ENCODE measurements at regions not wholly inside any gene's neighbourhood (a gene's known extent, or its start where the extent isn't known, plus 50 kb on each side); places are given as distances from the start of the nearest gene placed in this dataset.

DNA sequence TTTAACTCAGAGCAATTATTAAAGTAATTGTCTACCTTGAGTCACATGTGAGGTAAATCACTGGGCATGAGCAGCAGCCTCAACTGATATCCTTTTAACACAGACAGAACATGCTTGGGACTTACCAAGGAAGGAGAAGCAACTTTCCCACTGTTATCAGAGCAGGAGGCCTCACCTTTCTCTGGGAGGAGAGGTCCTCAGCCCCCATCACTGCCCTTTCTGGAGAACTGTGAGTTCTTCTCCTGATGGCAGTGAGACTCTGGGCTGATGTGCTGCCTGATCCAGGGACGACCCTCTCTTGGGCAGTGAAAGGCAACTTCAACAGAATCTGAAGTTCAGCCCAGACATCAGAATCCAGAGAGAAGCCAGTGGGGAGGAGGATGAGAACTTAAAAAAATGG, 343.4 kb upstream of the IRX1 start:
- FAIRE-seq = no peak
- H3K4me3 ChIP-seq (ENCODE audit: low read depth, low read length) = no peak overlapping the region
- no peak for DNase-seq (ENCODE audit: low read depth)
- TF ChIP-seq, protein P1, sequence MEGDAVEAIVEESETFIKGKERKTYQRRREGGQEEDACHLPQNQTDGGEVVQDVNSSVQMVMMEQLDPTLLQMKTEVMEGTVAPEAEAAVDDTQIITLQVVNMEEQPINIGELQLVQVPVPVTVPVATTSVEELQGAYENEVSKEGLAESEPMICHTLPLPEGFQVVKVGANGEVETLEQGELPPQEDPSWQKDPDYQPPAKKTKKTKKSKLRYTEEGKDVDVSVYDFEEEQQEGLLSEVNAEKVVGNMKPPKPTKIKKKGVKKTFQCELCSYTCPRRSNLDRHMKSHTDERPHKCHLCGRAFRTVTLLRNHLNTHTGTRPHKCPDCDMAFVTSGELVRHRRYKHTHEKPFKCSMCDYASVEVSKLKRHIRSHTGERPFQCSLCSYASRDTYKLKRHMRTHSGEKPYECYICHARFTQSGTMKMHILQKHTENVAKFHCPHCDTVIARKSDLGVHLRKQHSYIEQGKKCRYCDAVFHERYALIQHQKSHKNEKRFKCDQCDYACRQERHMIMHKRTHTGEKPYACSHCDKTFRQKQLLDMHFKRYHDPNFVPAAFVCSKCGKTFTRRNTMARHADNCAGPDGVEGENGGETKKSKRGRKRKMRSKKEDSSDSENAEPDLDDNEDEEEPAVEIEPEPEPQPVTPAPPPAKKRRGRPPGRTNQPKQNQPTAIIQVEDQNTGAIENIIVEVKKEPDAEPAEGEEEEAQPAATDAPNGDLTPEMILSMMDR (IDR thresholded peaks at IDR 0.05; ENCODE audit: insufficient read depth, low read length, severe bottlenecking) = no peak
- H3K27me3 ChIP-seq (ENCODE audit: control insufficient read depth, insufficient read depth, low read length) = no peaks in the 10 kb centered on the region
- no peaks in the 10 kb centered on the region for H3K36me3 ChIP-seq (ENCODE audit: control insufficient read depth, insufficient read depth, low read length)

DNA sequence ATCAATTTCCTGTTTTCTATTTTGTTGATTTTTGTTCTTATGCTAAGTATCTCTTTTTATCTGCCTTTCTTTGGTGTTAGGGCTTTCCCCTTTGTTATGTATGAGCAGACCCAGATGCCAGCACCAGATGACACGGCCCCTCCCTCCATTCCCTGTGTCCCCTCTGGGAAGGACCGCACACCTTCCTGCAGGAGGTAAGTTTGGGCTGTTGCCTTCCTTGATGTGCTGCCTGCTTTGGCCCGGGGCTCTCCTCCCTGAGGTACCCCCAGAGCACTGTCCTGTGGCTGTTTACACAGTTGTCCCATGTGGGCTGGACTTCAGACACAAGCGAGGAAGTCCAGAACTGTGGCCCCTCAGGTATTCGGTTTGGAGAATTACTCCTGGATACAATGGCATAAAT, 343.8 kb upstream of the IRX1 start:
- FAIRE-seq (no peak), DNase-seq (ENCODE audit: low read depth) (no peak)
- H3K36me3 ChIP-seq (ENCODE audit: control insufficient read depth, insufficient read depth, low read length) = no peaks in the 10 kb centered on the region
- TF ChIP-seq, protein P1 (IDR thresholded peaks at IDR 0.05; ENCODE audit: insufficient read depth, low read length, severe bottlenecking) = no peak
- H3K4me3 ChIP-seq (ENCODE audit: low read depth, low read length) = no peak overlapping the region
- H3K27me3 ChIP-seq (ENCODE audit: control insufficient read depth, insufficient read depth, low read length) = no peaks in the 10 kb centered on the region

DNA sequence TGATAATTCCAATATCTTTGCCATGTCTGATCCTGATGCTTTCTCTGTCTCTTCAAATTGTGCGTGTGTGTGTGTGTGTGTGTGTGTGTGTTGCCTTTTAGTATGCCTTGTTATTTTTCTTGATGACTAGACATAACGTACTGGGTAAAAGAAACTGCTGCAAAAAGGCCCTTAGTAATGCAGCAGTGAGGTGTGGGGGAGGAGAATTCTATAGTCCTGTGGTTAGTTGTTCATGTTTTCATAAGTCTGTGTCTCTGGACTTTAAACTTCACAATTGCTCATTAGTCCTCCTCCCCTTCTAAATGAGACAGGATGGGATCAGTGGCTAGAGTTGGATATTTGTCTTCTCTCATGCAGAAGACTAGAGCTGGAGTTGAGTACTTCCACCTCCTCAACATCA, 346.2 kb upstream of the IRX1 start:
- DNase-seq (ENCODE audit: low read depth) (no peak), FAIRE-seq (no peak)
- TF ChIP-seq, protein P1 (IDR thresholded peaks at IDR 0.05; ENCODE audit: insufficient read depth, low read length, severe bottlenecking) = no peak
- H3K36me3 ChIP-seq (ENCODE audit: control insufficient read depth, insufficient read depth, low read length) = no peaks in the 10 kb centered on the region
- H3K27me3 ChIP-seq (ENCODE audit: control insufficient read depth, insufficient read depth, low read length) = no peaks in the 10 kb centered on the region
- H3K4me3 ChIP-seq (ENCODE audit: low read depth, low read length) = no peak overlapping the region

DNA sequence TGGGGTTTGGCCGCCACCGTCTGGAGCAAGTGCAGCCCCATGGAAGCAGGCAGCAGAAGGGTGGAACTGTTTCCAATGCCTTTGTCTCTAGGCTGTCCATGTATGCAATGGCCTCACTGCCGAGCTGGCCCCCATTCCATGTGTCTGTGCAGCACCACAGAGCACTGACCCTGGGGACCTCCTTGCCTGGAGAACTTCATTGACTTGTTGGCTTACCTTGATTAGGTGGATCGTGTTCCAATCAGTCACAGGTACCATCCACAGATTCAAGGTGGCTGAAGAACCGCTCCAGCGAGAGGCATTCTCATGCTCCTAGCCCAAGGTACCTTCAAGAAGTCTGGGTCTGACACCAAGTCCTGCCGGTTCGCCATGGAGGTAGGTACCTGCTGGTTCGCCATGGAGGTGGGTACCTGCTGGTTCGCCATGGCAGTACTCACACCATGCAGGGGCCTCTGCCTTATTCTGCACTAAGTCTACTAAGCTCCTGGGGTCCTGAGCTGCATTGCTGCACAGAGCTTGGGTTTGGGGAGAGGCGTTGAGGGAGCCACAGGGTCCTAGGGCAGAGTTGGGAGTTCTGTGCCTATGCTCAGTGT, 358.3 kb upstream of the IRX1 start:
- TF ChIP-seq, protein P1 (IDR thresholded peaks at IDR 0.05; ENCODE audit: insufficient read depth, low read length, severe bottlenecking) = no peak
- FAIRE-seq (no peak), DNase-seq (ENCODE audit: low read depth) (no peak)
- Histone ChIP-seq H3K36me3 (ENCODE audit: control insufficient read depth, insufficient read depth, low read length) (no peaks in the 10 kb centered on the region), H3K4me3 (ENCODE audit: low read depth, low read length) (no peak overlapping the region), H3K27me3 (ENCODE audit: control insufficient read depth, insufficient read depth, low read length) (no peaks in the 10 kb centered on the region)

DNA sequence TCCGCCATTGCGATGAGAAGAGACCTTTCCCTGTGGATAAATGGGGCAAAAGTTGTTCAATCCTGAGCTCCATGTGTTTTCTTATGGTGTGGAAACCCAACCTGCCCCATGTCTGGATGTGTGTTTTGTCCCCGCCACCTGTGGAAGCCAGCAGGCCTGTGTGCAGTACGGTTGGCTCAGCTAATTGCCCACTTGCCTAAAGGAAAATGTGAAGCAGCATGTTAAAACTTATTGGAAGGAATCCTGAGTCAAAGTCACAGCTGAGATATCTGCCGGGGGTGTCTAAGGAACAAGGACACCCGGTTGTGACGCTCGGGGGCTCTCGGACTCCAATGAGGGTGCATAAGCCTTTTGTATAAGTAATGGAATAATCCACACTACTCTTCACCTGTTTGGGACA, 361.1 kb upstream of the IRX1 start:
- Histone ChIP-seq H3K27me3 (ENCODE audit: control insufficient read depth, insufficient read depth, low read length) (no peaks in the 10 kb centered on the region), H3K4me3 (ENCODE audit: low read depth, low read length) (no peak overlapping the region), H3K36me3 (ENCODE audit: control insufficient read depth, insufficient read depth, low read length) (no peaks in the 10 kb centered on the region)
- FAIRE-seq (no peak), DNase-seq (ENCODE audit: low read depth) (no peak)
- TF ChIP-seq, protein P1 (IDR thresholded peaks at IDR 0.05; ENCODE audit: insufficient read depth, low read length, severe bottlenecking) = no peak

DNA sequence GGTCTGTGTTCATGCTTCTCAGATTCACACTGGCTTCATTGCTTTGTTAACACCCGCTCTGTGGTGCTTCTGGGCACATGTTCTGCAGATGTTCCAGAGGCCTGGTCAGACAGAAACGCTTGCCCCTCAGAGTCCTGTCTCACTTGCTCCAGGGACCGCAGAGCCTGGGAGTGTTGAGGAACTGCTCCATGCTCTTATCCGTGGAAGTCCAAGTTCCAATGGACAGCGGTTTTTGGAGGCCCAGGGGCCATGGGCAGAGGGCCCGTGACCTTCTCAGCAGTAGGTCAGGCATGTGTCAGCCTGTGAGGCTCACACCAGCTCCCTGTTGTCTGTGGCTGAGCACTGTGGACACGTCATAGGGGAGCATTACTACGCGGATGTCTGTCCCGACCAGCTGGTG, 364.7 kb upstream of the IRX1 start:
- Histone ChIP-seq H3K4me3 (ENCODE audit: low read depth, low read length) (no peak overlapping the region), H3K27me3 (ENCODE audit: control insufficient read depth, insufficient read depth, low read length) (no peaks in the 10 kb centered on the region), H3K36me3 (ENCODE audit: control insufficient read depth, insufficient read depth, low read length) (no peaks in the 10 kb centered on the region)
- TF ChIP-seq, protein P1 (IDR thresholded peaks at IDR 0.05; ENCODE audit: insufficient read depth, low read length, severe bottlenecking) = no peak
- FAIRE-seq (no peak), DNase-seq (ENCODE audit: low read depth) (no peak)
